ACC112 (cell line): ENCODE measurements at regions not wholly inside any gene's neighbourhood (a gene's known extent, or its start where the extent isn't known, plus 50 kb on each side); places are given as distances from the start of the nearest gene placed in this dataset.
A peak's percentile ranks its signal among the peaks of the same experiment; 100 is the strongest.

Experiments
- H2AFZ ChIP-seq: fragments of 200-600 bp; sonication (generic); one replicate; pipeline ENCODE4 v1.6.0; 2017; ENCODE audit warnings: antibody characterized with exemption, low read length; ENCODE audit not compliant: unreplicated experiment
- H3K27ac ChIP-seq: fragments of 200-600 bp; sonication (generic); 2 replicates; pipeline ENCODE4 v1.5.1; 2014; ENCODE audit warnings: low read depth, mild to moderate bottlenecking, antibody characterized with exemption, low read length, moderate library complexity
- H3K27me3 ChIP-seq: fragments of 200-600 bp; sonication (generic); 2 replicates; pipeline ENCODE4 v1.6.1; 2014; ENCODE audit warnings: mild to moderate bottlenecking, antibody characterized with exemption, low read length, moderate library complexity, mixed read lengths; ENCODE audit not compliant: insufficient read depth
- H3K36me3 ChIP-seq: fragments of 200-600 bp; sonication (generic); 2 replicates; pipeline ENCODE4 v1.6.1; 2016; ENCODE audit warnings: mild to moderate bottlenecking, antibody characterized with exemption, low read length, moderate library complexity, mixed read lengths; ENCODE audit not compliant: insufficient read depth
- H3K4me1 ChIP-seq: fragments of 200-600 bp; sonication (generic); one replicate; pipeline ENCODE4 v1.6.1; 2016; ENCODE audit warnings: low read length, mixed read lengths; ENCODE audit not compliant: insufficient read depth, unreplicated experiment, control insufficient read depth
- H3K4me3 ChIP-seq: fragments of 200-600 bp; sonication (generic); 2 replicates; pipeline ENCODE4 v1.5.1; 2014; ENCODE audit warnings: mild to moderate bottlenecking, low read depth, low read length
- H3K79me2 ChIP-seq: fragments of 200-600 bp; sonication (generic); one replicate; pipeline ENCODE4 v1.6.0; 2016; ENCODE audit warnings: low read length; ENCODE audit not compliant: control insufficient read depth, unreplicated experiment, insufficient read depth

DNA sequence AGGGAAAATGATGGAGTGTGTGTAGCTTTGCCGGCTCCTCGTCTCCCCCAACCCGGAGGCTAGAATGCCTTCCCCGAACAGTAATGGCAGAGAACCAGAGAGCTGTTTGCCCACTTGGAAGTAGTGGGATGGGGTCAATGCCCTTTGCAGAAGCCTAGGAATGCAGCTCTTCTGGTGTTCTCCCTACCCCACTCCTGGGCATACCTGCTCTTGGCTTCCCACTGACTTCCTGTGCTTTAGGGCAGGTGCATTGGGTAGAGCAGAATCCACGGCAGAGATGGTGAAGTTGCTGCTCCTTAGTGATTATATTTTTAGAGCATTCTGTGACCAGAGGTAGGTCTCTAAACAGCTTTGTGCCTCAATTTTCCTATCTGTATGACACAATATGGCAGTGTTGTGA, 134.6 kb downstream of the BOD1 start:
- H3K4me3 ChIP-seq, result no peak overlapping the region
- H3K4me1 ChIP-seq, result peaks cover 15% of the 10 kb centered on the region
- no peak overlapping the region for H3K27ac ChIP-seq
- H3K36me3 ChIP-seq, result no peaks in the 10 kb centered on the region
- H3K79me2 ChIP-seq, result no peaks in the 10 kb centered on the region
- no peak overlapping the region for H2AFZ ChIP-seq
- no peaks in the 10 kb centered on the region for H3K27me3 ChIP-seq

DNA sequence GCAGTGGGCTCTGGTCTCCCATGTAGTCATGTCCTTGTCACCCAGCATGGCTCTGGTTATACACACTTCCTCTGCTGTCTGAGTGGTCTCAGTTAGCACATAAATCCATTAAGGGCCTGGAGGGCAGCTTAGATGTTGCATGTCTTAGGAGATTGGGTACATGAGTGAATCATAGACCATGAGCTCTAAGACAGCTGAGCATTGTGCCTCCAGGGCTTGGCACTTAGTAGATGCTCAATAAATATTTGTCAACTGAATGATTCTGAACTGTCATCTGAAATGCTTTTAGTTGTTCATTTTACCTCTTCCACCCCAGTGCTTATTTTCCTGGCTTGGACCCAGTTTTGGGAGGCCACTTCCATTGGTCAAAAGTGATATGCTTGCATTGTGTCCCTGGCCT, 135.6 kb downstream of the BOD1 start:
- Histone ChIP-seq H3K27me3 (no peaks in the 10 kb centered on the region), H3K79me2 (no peaks in the 10 kb centered on the region), H3K4me3 (no peak overlapping the region), H3K36me3 (no peaks in the 10 kb centered on the region), H3K27ac (no peak overlapping the region), H2AFZ (no peak overlapping the region), H3K4me1 (peaks cover 15% of the 10 kb centered on the region)

DNA sequence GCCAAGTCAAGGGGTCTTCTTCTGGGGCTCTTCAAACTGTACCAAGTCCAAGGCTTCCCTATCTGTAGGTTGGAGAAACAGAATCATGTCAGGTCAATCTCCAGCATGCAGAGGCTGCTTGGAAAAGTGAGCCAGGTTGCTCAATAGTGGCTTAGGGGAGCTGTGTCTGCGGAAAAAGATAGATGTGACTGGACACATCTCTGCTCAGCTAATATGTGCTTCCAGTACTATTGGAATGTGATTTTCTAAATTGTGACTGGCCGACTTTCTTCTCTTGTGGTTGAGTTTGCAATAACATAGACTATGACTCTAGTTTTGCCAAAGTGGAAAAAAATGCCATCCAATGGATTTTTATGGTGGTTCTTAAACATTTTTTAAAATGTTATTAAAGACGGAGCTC, 136.7 kb downstream of the BOD1 start:
- Histone ChIP-seq H3K27ac (no peak overlapping the region), H3K36me3 (no peaks in the 10 kb centered on the region), H3K27me3 (no peaks in the 10 kb centered on the region), H3K4me3 (no peak overlapping the region), H3K79me2 (no peaks in the 10 kb centered on the region), H3K4me1 (peaks cover 27% of the 10 kb centered on the region), H2AFZ (no peak overlapping the region)

DNA sequence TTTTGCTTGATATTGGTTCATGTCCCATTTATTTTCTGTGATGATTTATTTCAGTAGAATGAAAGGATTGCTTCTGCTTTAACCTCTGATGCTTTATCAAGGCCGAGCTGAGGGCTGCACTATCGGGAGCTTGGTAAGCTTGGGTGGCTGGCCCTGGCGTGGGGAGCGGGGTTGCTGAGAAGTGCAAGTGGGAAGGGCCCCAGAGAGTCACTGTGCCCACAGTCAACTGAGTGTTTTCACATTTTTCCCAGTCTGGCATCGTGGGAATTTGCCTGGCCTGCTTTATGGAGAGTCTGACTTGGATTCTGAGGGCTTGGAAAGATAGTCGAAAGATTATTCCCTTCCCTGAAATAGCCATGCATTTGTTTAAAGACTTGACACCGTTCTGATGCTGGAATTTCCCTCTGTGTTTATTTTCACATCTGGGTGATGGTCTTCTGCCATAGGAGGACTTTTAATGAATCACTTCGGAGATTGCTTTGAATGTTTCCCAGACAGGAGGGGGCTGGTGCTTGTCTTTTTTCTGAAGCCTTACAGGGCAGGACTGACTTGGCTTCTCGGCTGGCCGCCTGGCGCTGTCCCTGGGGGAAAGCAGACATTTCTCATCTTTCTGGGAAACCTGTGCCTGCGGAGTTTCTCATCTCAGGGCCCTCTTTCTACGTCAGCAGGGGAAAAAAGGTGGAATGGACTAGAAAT, 139.0 kb downstream of the BOD1 start:
- peak overlapping the region; percentile 83 for H3K27ac ChIP-seq
- H3K27me3 ChIP-seq, result no peaks in the 10 kb centered on the region
- peak overlapping the region; percentile 19 for H2AFZ ChIP-seq
- no peak overlapping the region for H3K4me3 ChIP-seq
- H3K36me3 ChIP-seq, result no peaks in the 10 kb centered on the region
- H3K4me1 ChIP-seq, result peaks cover 44% of the 10 kb centered on the region
- no peaks in the 10 kb centered on the region for H3K79me2 ChIP-seq

DNA sequence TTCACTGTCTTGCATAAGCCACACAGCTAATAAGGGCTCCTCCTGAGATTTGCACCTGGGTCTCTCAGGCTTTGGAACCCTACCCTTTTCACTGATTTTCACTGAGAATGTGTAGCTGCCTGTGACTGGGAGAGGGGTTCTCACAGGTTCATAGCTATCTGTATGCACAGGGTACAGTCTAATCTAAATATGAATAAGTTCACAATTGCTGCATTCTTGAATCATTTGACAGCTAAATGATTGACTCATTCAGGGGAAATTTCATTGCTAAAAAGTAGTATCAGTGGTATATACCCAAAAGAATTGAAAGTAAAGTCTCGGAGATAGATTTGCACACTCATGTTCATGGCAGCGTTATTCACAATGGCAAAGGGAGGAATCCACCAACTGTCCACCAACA, 140.7 kb downstream of the BOD1 start:
- Histone ChIP-seq H3K4me3 (no peak overlapping the region), H2AFZ (no peak overlapping the region), H3K27me3 (no peaks in the 10 kb centered on the region), H3K79me2 (no peaks in the 10 kb centered on the region), H3K27ac (peak overlapping the region; percentile 98; the same call in 1 of the 2 replicates), H3K36me3 (no peaks in the 10 kb centered on the region), H3K4me1 (peaks cover 55% of the 10 kb centered on the region)

DNA sequence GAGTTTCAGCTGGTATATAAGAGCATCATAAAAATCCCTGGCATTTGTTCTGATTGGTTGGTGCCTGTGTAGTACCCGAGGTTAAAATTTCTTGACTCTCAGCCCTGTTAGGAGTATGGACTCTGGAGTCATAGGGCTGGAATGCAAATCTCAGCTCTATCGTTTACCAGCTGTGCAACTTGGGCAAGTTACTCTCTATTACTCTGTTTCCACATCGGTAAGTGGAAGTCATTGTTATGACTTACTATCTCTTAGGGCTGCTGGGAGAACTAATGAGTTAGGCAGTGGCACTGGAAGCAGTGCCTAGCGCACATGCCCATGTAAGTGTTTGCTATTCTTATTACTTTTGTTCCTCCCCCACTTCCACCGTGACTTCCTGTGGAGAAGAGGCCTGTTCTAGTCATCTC, 141.6 kb downstream of the BOD1 start:
- H2AFZ ChIP-seq, result peak overlapping the region; percentile 42
- H3K27me3 ChIP-seq, result no peaks in the 10 kb centered on the region
- H3K4me1 ChIP-seq, result peaks cover 55% of the 10 kb centered on the region
- H3K4me3 ChIP-seq, result no peak overlapping the region
- no peaks in the 10 kb centered on the region for H3K36me3 ChIP-seq
- peak overlapping the region; percentile 98 for H3K27ac ChIP-seq
- no peaks in the 10 kb centered on the region for H3K79me2 ChIP-seq

DNA sequence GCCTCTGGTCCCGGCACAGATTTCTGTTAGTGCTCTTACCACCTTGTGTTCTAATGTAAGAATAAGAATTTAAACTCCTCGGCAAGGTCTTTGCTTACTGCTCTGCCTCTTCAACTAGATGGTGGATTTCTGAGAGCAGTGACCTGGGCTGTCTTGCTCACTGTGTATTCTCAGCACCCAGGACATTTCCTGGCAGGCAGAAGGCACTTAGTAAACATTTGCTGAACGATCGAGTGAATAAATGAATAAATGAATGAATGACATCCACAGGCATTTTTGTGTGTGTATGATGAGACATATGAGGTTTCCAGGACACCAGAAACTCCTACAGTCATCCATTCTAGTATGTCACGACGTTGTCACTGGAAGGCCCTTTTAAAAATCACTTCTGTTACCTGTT, 143.2 kb downstream of the BOD1 start:
- H3K4me1 ChIP-seq, result peaks cover 53% of the 10 kb centered on the region
- H3K27ac ChIP-seq, result peak overlapping the region; percentile 98
- no peak overlapping the region for H2AFZ ChIP-seq
- no peak overlapping the region for H3K4me3 ChIP-seq
- no peaks in the 10 kb centered on the region for H3K79me2 ChIP-seq
- H3K36me3 ChIP-seq, result no peaks in the 10 kb centered on the region
- no peaks in the 10 kb centered on the region for H3K27me3 ChIP-seq

DNA sequence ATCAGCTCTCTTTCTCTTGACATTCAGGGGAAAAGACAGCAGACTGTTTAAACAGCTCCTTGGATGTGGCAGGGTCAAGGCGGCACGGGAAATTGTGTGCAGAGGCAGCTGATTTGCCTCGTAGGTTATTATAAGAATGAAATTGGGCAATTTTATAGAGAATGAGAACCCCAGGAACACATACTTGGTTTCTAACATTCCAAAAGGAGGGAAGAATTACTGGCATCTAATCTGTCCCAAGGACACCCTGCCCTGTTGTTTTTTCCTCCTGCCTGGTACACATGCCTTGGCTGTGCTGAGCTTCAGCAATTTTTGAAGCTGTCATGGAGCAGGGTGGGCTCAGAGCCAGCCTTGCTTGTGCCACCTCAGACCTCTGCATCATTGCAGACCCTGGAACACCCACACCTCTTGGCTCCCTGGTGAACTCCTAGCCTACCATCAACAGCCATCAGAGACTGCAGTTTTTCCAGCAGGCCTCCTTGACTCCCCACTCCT, 143.6 kb downstream of the BOD1 start:
- peaks cover 49% of the 10 kb centered on the region for H3K4me1 ChIP-seq
- H3K27ac ChIP-seq, result peak overlapping the region; percentile 98
- H3K4me3 ChIP-seq, result peak overlapping the region; percentile 39
- no peak overlapping the region for H2AFZ ChIP-seq
- no peaks in the 10 kb centered on the region for H3K27me3 ChIP-seq
- no peaks in the 10 kb centered on the region for H3K36me3 ChIP-seq
- no peaks in the 10 kb centered on the region for H3K79me2 ChIP-seq

DNA sequence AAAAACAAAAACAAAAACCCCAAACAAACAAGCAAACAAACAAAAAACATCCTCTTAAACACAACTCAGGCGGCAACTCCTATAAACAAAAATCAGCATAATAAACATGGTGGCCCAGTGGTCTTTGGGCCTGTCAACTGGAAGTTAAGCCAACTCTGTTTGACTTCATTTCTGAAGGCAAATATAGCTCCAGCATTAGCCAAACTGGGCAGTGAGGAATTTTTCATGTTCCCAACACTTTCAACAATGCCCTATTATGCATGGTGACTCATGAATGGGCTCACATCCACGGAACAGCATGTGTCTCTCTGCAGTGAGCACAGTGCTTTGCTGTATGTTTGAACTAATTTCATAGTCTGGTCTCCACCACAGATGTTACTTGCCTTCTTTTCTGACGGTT, 143.9 kb upstream of the STC2 start:
- Histone ChIP-seq H3K36me3 (no peaks in the 10 kb centered on the region), H3K27ac (peak overlapping the region; percentile 98), H3K4me3 (peak overlapping the region; percentile 39), H3K27me3 (no peaks in the 10 kb centered on the region), H2AFZ (no peak overlapping the region), H3K79me2 (no peaks in the 10 kb centered on the region), H3K4me1 (peaks cover 42% of the 10 kb centered on the region)

DNA sequence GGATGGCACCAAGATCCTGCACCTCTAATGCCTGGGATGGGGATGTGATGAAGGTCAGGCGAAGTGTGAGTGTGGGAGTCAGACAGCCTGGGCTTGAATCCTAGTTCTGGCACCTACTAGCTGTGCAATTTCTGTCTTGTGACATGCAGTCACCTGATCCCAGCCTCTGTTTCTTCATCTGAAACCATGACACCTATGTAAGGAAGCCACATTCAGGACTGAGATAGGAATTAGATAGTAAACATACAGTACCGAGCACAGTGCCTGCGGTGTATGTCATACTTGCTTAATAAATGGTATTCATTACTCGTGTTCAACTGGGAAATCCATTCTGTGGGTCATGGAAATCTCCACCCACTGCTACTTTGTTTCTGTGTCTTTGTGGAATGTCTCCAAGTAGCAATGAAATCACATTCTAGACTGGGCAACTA, 140.6 kb upstream of the STC2 start:
- H3K36me3 ChIP-seq, result no peaks in the 10 kb centered on the region
- peaks cover 24% of the 10 kb centered on the region for H3K4me1 ChIP-seq
- no peak overlapping the region for H3K27ac ChIP-seq
- no peak overlapping the region for H3K4me3 ChIP-seq
- no peaks in the 10 kb centered on the region for H3K79me2 ChIP-seq
- H3K27me3 ChIP-seq, result no peaks in the 10 kb centered on the region
- no peak overlapping the region for H2AFZ ChIP-seq

DNA sequence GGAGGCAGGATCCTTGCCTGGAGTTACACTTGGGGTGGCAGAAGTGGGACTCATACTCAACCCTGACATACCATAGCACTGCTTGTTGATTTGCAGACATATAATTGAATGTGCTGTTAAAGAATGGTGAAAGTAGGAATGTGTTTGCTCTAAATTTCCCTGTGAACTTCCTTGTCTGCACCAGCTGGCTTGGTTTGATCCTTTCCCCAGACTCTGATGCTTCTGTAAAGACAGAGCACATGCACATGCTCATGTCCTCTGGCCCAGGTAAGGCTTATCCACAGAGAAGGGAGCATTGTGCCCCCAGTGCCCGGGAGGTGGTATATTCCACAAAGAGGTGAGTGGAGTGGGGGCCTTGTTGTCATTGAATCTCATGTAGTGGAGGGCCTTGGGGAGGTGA, 138.0 kb upstream of the STC2 start:
- Histone ChIP-seq H3K27ac (no peak overlapping the region), H2AFZ (no peak overlapping the region), H3K36me3 (no peaks in the 10 kb centered on the region), H3K4me3 (no peak overlapping the region), H3K4me1 (no peaks in the 10 kb centered on the region), H3K79me2 (no peaks in the 10 kb centered on the region), H3K27me3 (no peaks in the 10 kb centered on the region)
